ENCODE measurements at regions not wholly inside any gene's neighbourhood (a gene's known extent, or its start where the extent isn't known, plus 50 kb on each side); places are given as distances from the start of the nearest gene placed in this dataset.
"Not testable (repeated sequence)": the region's sequence is repeated elsewhere in the genome, so short reads cannot be mapped to it uniquely, and the experiment has no call there.

DNA sequence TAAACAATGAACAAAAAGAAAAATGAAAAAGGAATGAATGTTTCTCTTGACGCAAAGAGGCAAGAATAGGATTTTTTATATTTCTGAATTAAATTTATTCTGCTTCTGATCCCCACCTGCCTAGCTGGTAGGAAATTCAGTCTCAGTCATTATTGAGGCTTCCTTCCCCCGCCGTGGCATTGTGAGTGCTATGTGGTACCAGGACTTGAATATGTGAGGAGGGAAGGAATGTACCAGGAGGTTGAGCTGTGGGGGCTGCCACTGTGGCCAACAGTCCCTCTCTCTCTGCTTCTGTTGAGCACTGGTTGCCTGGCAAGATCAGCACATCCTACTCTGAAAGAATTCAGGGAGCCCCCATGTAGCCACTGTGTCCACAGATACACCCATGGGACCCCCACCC, 368.1 kb upstream of the JARID2 start:
- DNase-seq (ENCODE audit: low read depth in 3 of 3, low spot score in 2 of 3): no peak

DNA sequence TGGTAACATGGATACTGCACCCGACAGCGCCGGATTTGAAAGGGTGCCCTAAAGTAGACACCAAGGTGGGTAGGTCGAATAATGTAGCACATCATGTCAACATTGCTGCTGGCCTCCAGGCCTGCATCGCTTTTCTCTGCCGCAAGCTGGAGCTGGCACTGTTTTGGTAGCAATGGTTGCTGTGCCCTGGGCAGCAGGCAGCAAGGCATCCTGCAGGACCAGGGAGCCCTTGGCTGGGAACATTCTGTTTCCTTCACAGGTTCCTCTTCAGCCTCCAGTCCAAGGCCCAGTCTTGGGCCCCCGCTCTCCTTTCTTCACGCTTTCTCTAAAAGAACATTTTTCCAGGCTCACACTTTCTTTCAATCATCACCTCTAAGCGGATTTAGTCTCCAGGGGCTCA, 365.8 kb upstream of the JARID2 start:
- no peak for DNase-seq (ENCODE audit: low read depth in 3 of 3, low spot score in 2 of 3)

DNA sequence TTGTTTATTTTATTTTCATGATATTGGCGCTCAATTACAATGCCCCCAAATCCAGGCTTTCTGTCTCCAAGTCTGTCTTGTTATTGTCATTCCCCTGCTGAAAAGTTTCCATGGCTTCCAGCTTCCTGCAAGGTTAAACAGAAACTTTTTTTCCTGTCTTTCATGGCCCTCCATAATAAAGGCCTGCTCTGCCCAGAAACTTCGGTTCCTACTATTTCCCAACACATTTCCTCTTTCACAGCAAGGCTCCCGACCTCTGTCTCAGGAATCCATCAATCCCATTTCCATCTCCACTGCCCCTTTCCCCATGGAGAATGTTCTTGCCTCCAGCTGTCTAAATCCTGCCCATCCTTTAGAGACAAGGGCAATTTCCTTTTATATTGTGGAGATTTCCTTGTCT, 365.2 kb upstream of the JARID2 start:
- DNase-seq (ENCODE audit: low read depth in 3 of 3, low spot score in 2 of 3): no peak

DNA sequence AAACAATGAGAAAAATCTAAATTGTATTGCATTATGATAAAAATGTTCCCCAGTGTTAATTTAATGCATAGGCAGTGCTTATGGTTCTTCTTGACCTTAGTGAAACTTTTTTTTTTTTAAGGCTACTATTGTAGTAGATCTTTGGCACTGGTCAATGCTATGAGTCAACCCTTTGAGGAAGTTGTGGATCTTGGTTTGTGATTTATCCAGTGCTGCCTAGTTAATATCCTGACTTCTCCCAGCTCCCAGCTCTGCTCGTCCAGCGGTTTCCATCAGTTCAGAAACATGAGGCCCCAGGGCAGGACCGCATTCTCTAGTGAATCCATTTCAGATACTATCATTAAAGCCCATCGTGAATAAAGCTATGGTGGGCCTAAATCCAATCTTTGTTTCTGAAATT, 364.5 kb upstream of the JARID2 start:
- no peak for DNase-seq (ENCODE audit: low read depth in 3 of 3, low spot score in 2 of 3)

DNA sequence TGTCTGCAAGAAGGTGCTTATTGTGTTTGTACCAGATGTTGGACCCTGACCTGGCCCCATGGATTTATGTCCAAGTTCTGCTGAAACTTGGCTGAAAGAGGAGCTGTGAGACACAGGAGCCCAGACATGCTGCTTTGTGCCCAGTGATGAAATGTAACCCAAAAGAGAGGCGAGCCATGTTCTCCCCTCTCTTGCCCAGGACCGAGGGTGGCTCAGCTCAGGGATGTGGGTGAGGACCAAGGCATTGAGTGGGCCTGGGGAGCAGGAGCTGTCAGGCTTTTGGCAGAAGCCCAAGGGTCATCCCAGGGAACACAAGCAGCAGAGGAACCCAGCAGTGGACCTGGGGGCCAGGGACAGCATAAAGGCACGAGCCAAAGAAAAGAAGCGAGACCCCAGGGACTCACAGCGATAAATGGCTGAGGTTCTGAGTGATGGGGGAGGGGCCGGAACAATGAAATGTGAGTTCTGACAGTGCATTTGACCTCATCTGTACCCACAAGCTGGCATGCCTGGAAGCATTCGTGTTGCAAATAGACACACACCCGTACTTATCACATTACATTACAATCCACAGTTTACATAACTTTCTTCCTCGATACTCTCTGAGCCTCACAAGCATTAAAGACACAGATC, 363.4 kb upstream of the JARID2 start:
- no peak for DNase-seq (ENCODE audit: low read depth in 3 of 3, low spot score in 2 of 3)

DNA sequence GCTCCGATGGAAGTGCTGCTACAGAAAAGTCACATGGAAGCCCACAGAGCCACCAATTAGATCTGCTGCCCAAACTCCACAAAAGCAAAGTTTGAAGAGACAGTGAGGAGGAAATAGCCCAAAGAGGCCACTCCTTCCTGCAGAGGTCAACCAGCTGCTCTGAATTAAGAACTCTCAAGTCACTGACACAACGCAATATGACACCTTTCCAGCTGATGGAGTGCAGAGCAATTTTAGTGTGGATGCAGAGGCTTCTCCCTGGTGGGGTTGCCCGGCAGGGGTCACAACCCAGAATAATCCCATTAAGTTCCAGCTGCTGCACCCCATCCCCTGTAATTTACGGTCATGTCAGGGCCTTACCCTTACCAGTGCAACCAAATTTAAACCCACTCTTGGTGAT, 361.9 kb upstream of the JARID2 start:
- DNase-seq (ENCODE audit: low read depth in 3 of 3, low spot score in 2 of 3): no peak

DNA sequence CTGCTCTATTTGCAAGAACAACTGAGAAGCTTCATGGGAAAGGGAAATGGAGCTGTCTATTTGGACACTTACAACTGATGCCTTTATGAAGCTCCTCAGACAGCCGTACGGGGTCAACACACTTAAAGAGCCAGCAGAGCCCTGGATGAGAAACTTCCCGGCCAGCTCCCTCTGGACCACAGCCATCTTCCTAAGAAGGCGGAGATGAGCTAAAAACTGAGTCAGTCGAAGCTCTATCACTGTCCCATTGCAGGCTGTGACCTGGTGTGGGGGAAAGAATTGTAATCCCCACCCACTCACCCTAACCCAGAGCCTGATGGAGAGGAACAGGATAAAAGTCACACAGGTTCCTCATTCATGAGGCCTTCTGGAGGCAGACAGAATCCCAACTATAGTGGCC, 360.4 kb upstream of the JARID2 start:
- DNase-seq (ENCODE audit: low read depth in 3 of 3, low spot score in 2 of 3): no peak

DNA sequence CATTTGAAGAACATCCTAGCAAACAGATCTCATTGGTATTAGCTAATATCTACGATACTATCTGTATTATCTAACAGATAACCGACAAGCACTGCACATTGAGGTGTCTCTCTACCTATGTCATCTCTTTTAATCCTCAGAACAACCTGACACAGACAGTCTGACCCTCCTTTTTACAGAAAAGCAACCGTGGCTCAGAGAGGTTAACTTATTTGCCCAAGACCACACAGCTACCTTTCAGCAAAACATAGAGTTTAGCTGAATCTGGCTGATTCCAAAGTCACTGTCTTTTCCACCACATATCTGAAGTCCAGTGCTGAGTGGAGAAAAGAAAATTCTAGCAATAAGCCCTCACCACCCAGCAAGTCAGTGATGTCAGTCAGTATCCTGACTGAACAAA, 358.7 kb upstream of the JARID2 start:
- no peak for DNase-seq (ENCODE audit: low read depth in 3 of 3, low spot score in 2 of 3)

DNA sequence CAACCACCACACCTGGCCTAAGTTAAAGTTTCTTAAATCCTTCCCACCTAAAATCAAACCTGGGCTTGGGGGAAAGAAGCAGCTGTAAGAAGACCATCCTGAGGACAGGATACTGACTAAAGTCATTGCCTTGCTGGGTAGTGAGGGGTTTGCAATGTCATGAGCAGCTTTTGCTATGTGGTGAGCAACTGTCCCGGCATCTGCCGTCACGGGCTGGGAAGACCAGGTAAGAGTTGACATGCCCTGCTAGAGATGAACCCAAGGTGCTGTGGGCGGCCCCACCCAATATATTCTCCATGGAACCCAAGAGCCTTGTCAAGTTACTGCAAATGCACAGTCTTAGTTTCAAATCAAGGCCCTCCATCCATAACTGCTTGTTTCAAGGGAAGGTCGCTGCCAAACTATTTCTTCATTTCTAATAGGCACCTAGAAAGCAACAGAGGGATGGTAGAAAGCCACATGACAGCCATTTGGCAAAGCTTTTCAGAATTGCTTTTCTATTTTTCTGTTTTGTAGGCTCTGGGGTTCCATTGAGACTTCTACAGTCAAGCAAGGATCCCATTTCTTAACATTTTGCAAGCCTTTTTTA, 357.8 kb upstream of the JARID2 start:
- no peak for DNase-seq (ENCODE audit: low read depth in 3 of 3, low spot score in 2 of 3)

DNA sequence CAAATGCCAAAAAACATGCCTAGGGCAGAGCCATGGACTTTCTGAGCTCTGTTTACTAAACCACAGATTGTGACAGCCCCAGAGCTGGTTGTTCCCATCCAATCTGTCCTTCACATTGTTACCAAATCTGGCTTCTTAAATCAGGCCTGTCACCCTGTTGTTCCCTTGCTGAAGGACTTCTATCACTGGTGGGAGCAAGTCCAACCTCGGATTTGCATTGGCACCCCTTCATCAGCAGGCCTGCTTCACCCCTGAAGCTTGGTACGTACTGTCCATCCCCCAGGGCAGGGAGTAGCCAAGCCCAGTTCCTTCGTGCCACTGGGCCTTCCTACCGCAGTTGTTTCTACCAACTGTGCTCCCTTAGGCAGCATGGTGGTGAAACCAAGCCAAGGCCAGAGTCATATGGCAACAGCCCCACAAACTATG, 357.3 kb upstream of the JARID2 start:
- DNase-seq (ENCODE audit: low read depth in 3 of 3, low spot score in 2 of 3): no peak

DNA sequence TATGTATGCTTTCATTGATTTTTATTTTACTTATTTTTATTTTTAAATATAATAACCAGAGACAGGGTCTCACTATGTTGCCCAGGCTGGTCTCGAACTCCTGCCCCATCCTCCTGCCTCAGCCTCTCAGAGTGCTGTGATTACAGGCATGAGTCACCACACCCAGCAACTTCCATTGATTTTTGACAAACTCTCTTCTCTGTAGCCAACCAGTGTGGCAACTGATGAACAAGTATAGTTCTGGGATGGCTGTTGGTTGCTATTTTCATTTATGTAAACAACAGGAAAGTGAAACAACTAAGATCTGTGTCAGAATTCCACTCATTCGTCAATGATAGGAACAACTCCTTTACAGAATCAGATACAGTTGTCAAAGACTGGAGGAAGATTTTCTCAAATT, 356.7 kb upstream of the JARID2 start:
- DNase-seq (ENCODE audit: low read depth in 3 of 3, low spot score in 2 of 3): no peak

DNA sequence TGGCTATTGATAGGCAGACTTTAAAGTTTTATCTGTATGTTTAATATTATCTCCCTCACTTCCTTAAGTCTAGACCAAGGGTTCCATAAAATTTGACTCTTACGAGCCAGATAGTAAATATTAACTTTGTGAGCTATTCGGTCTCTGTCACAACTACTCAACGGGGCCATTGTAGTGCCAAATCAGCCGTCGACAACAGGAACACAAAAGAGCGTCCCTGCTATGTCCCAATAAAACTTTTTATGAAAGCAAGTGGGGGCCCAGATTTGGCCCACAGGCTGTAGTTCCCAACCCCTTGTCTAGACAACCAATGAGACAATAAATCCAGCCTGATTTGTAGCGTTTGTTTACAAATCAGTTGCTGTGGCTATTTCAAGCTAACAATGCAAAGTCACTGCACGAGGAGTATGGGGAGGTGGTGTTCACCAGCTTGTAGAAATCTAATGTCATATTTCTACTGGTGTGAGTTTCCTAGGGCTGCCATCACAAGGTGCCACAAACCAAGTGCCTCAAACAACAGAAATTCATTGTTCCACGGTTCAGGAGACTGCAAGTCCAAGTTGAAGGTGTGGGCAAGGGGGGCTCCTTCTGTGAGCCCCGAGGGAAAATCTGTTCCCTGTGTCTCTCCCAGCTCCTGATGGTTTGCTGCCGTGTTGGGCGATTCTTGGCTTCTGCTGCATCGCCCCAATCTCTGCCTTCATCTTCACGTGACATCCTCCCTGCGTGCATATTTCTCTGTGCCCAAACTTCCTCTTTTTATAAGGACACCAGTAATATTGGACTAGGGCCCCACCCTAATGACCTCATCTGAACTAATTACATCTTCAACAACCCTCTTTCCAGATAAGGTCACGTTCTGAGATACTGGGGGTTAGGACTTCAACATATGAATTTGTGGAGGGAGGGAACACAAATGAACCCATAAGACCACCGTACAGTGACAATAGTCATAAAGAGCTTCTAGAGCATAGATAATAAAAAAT, 356.0 kb upstream of the JARID2 start:
- no peak for DNase-seq (ENCODE audit: low read depth in 3 of 3, low spot score in 2 of 3)

DNA sequence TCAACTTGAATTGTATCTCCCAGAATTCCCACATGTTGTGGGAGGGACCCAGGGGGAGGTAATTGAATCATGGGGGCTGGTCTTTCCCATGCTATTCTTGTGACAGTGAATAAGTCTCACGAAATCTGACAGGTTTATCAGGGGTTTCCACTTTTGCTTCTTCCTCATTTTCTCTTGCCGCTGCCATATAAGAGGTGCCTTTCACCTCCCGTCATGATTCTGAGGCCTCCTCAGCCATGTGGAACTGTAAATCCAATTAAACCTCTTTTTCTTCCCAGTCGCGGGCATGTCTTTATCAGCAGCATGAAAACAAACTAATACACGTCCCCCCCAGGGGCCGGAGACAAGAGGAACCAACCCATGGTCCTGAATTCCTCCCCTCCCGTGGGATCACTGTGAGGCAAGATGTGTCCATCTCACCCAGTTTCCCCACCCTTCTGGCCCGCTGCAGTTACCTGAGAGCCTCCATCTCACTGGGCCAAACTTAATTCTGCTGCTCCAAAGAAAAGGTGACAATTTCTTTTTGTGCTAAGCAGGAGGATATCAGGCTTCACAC, 354.0 kb upstream of the JARID2 start:
- DNase-seq (ENCODE audit: low read depth in 3 of 3, low spot score in 2 of 3): not testable (repeated sequence)

DNA sequence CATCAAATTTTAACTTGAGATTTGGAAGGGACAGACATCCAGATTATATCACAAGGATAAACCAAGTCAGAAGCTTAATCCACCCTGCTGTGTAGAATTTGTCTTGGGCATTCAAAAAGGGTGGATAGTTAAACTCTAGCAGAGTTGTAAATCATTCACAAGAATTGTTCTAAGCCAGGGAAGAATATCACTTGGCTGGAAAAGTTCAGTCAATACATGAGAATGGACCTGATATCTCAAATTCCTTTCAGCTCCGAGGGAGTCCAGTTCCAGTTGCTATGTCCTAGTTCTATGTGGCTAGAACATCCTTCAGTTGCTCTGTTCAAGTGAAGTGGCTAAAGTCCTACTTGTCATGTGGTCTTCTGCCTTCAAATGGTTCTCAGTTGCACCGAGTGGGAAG, 351.8 kb upstream of the JARID2 start:
- DNase-seq (ENCODE audit: low read depth in 3 of 3, low spot score in 2 of 3): no peak

DNA sequence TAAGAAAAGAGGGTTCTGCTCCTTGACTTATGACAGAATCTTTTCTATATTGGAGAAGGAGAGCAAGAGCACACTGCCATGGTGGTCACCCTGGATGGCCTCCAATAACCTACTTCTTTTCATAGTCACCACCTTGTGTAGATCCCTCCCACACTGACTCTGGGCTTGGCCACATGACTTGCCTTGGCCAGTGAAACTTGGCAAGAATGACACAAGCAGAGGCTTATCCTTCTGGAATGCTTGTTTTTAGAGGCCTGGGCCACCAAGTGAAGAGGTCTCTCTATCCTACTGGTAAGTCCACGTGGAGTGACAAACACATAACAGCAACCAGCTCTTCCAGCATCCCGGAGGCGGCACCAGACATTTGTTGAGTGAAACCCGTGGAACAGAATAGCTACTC, 349.4 kb upstream of the JARID2 start:
- no peak for DNase-seq (ENCODE audit: low read depth in 3 of 3, low spot score in 2 of 3)

DNA sequence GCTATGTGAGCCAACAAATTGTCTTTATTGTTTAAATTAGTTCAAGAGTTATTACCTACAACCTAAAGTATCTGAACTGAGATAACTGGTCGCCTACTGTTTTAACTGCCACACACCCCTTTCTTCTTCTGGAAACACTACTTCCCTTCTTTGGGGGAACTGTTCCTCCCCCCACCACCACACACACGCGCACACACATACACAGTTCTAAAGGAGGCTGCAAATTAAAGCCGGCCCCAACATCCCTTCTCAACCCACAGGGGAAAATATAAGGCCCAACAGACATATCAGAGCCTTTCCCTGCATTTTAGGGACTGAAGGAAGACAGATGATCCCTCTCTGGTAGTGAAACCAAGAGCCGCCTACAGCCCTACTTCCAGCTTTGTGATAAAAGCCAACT, 348.0 kb upstream of the JARID2 start:
- DNase-seq (ENCODE audit: low read depth in 3 of 3, low spot score in 2 of 3): no peak

DNA sequence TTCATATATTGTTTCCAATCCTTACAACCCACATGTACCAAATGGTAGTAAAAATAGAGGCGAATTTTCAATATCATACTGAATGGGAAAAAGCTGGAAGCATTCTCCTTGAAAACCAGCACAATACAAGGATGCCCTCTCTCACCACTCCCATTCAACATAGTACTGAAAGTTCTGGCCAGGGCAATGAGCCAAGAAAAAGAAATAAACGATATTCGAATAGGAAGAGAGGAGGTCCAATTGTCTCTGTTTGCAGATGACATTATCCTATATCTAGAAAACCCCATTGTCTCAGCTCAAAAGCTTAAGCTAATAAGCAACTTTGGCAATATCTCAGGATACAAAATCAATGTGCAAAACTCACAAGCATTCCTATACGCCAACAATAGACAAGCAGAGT, 346.4 kb upstream of the JARID2 start:
- DNase-seq (ENCODE audit: low read depth in 3 of 3, low spot score in 2 of 3): not testable (repeated sequence)

DNA sequence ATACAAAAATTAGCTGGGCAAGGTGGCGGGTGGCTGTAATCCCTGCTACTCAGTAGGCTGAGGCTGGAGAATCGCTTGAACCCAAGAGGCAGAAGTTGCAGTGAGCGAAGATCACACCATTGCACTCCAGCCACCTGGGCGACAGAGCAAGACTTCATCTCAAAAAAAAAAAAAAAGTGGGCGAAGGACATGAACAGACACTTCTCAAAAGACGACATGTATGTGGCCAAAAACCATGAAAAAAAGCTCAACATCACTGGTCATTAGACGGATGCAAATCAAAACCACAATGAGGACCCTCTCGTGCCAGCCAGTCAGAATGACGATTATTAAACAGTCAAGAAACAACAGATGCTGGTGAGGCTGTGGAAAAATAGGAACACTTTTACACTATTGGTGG, 344.9 kb upstream of the JARID2 start:
- no peak for DNase-seq (ENCODE audit: low read depth in 3 of 3, low spot score in 2 of 3)

DNA sequence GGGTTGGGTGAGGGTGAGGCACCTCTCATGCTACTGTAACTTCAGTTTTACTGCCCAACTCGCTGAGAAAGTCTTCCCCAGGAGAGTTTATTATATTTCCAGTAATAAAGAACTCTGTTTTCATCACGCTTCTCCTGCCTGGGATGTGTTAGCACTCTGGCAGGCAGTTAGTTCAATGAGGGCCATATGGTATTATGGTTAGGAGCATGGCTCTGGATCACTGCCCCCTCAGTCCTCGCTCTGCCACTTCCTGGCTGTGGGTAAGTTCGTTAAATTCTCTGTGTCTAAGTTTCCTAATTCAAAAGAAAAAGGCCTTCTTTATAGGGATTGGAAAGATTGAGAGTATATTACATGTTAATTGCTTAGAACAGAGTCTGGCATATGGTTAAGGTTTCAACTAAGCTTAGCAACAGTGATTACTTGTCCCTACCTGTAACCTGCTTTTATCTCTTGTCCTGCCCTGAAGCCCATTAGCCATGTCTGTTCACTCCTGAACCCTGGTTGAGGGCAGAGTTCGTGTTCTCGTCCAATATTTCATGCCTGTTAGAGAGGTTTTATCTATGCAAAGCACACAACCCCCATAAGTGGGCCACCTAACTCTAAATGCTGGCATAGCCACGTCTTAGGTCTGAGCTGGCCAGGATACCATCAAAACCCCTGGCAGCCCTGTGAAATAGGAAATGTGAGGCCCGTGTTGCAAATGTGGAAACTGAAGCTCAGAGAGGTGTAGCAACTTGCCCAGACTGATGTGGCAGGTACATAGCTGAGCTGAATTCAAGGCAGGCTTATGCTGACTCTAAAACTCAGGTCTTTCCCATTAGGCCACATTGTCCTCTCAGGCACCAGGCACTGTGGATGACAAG, 342.5 kb upstream of the JARID2 start:
- no peak for DNase-seq (ENCODE audit: low read depth in 3 of 3, low spot score in 2 of 3)

DNA sequence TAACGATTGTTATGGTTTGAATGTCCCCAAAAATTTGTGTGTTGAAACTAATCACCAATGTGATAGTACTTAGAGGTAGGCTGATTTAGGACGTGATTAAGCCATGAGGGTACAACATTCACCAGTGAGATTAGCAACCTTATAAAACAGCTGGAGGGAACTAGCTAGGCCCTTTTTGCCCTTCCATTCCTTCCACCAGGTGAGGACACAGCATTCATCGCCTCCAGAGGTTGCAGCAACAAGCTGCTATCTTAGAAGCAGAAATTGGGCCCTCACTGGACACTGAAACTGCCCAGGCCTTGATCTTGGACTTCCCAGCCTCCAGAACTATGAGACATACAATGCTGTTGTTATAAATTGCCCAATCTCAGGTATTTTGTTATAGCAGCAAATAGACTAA, 340.7 kb upstream of the JARID2 start:
- no peak for DNase-seq (ENCODE audit: low read depth in 3 of 3, low spot score in 2 of 3)

DNA sequence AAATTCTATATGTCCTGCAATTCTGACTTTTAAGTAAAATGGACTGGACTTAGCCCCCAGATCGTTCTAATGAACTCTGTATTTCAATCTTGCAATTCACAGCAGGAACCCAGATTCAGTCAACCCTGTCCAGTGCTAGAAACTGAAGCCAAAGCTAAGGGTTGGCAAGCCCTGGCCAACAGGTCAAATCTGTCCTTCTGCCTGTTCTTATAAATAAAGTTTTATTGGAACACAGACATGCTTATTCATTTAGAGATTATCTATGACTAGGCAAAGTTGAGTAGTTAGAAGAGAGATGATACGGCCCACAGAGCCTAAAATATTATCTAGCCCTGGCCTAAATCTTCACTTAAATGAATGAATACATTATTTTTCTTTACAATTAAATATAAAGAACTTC, 339.2 kb upstream of the JARID2 start:
- no peak for DNase-seq (ENCODE audit: low read depth in 3 of 3, low spot score in 2 of 3)

All from right renal cortex interstitium (tissue), 3 donors.